Lung (tissue), 11 donors: ENCODE measurements at regions not wholly inside any gene's neighbourhood (a gene's known extent, or its start where the extent isn't known, plus 50 kb on each side); places are given as distances from the start of the nearest gene placed in this dataset.

ENCODE experiments used
- ATAC-seq: fragments of 200-7000 bp; cut with Tn5 transposase; one replicate; pipeline ENCODE4 v1.9.1; 2020; ENCODE audit warnings: moderate number of reproducible peaks; ENCODE audit not compliant: insufficient read depth, low FRiP score
- DNase-seq, 3 donors: peaks; one replicate each; pipeline ENCODE4 v3.0.0-alpha.2; 2013 to 2017
- H3K27ac ChIP-seq, 2 donors: one replicate each; pipeline ENCODE4 v1.5.1; 2013; ENCODE audit warnings: mild to moderate bottlenecking in 2 of 2, moderate library complexity in 2 of 2, control low read depth in 1 of 2, inconsistent platforms in 1 of 2, low read depth in 1 of 2, low read length in 1 of 2
- H3K27me3 ChIP-seq, 3 donors: one replicate each; pipeline ENCODE4 v1.5.1; 2013; ENCODE audit warnings: low read length in 2 of 3; ENCODE audit not compliant: control insufficient read depth in 3 of 3, insufficient read depth in 3 of 3
- H3K36me3 ChIP-seq, 4 donors: one replicate each; pipeline ENCODE4 v1.5.1; 2013; ENCODE audit warnings: low read length in 4 of 4, mild to moderate bottlenecking in 1 of 4, moderate library complexity in 1 of 4; ENCODE audit not compliant: control insufficient read depth in 4 of 4, insufficient read depth in 4 of 4
- H3K4me1 ChIP-seq, 5 donors: one replicate each; pipeline ENCODE4 v1.5.1; 2013; ENCODE audit warnings: low read length in 5 of 5, mild to moderate bottlenecking in 2 of 5, moderate library complexity in 1 of 5; ENCODE audit not compliant: control insufficient read depth in 5 of 5, insufficient read depth in 5 of 5
- H3K4me3 ChIP-seq: one replicate; pipeline ENCODE4 v1.5.1; 2013; ENCODE audit warnings: mild to moderate bottlenecking, control low read depth, moderate library complexity
- H3K9ac ChIP-seq, 2 donors: one replicate each; pipeline ENCODE4 v1.5.1; 2013; ENCODE audit warnings: low read length in 2 of 2, control low read depth in 1 of 2; ENCODE audit not compliant: insufficient read depth in 1 of 2
- H3K9me3 ChIP-seq, 4 donors: one replicate each; pipeline ENCODE4 v1.5.1; 2013; ENCODE audit warnings: low read length in 3 of 4, mild to moderate bottlenecking in 1 of 4, moderate library complexity in 1 of 4; ENCODE audit not compliant: control insufficient read depth in 4 of 4, insufficient read depth in 3 of 4
- CTCF ChIP-seq: IDR thresholded peaks from 2 replicates; pipeline ENCODE4 v1.5.1; 2012; ENCODE audit warnings: mild to moderate bottlenecking; ENCODE audit errors: control extremely low read depth, extremely low read depth
- WGBS, 2 donors: extraction: QIAGEN DNeasy Blood & Tissue Kit; methylation state at CpG; one replicate each; pipeline ENCODE4 v1.1.7; 2013; 5-methylcytosine and 5-hydroxymethylcytosine counted together
- donor health status: control.
- donor health status: control.
- donor health status: Bipolar disorder and iron deficiency.
- donor health status: healthy.
- donor health status: DM: yes; HTN: yes; CAD: no.

GRCh38 chr14:40601063-40601462, 1005.6 kb upstream of the LRFN5 start:
- Histone ChIP-seq H3K27ac (no peak overlapping the region), H3K36me3 (no peaks in the 10 kb centered on the region), H3K9ac (no peak overlapping the region), H3K4me3 (no peak overlapping the region), H3K27me3 (no peaks in the 10 kb centered on the region), H3K4me1 (no peaks in the 10 kb centered on the region), H3K9me3 (no peaks in the 10 kb centered on the region)
- TF ChIP-seq CTCF = no peak
- no peak for DNase-seq
- no peak for ATAC-seq

- H3K9ac ChIP-seq = no peak overlapping the region
- H3K27ac ChIP-seq = no peak overlapping the region
- no peaks in the 10 kb centered on the region for H3K9me3 ChIP-seq
- no peak for DNase-seq
- no peaks in the 10 kb centered on the region for H3K36me3 ChIP-seq
- H3K27me3 ChIP-seq = no peaks in the 10 kb centered on the region
- no peak for TF ChIP-seq CTCF
- ATAC-seq = no peak
- H3K4me3 ChIP-seq = no peak overlapping the region
- H3K4me1 ChIP-seq = no peaks in the 10 kb centered on the region
Measured at GRCh38 chr14:40599725-40600124, 1007.0 kb upstream of the LRFN5 start.

- DNase-seq = no peak
- no peaks in the 10 kb centered on the region for H3K36me3 ChIP-seq
- 47 to 72% methylated on average over 3 of the region's 3 CpGs for WGBS, 2 donors
- no peak for ATAC-seq
- H3K9ac ChIP-seq = no peak overlapping the region
- H3K27ac ChIP-seq = no peak overlapping the region
- no peak for TF ChIP-seq CTCF
- no peaks in the 10 kb centered on the region for H3K27me3 ChIP-seq
- no peaks in the 10 kb centered on the region for H3K9me3 ChIP-seq
- no peak overlapping the region for H3K4me3 ChIP-seq
- no peaks in the 10 kb centered on the region for H3K4me1 ChIP-seq
Measured at GRCh38 chr14:40581264-40581663, 1025.4 kb upstream of the LRFN5 start.

- no peaks in the 10 kb centered on the region for H3K36me3 ChIP-seq
- no peak overlapping the region for H3K27ac ChIP-seq
- no peak overlapping the region for H3K9ac ChIP-seq
- no peak for ATAC-seq
- H3K9me3 ChIP-seq = no peaks in the 10 kb centered on the region
- DNase-seq = no peak
- 56 to 69% methylated on average over 4 of the region's 4 CpGs for WGBS, 2 donors
- no peak overlapping the region for H3K4me3 ChIP-seq
- H3K27me3 ChIP-seq = no peaks in the 10 kb centered on the region
- no peak for TF ChIP-seq CTCF
- H3K4me1 ChIP-seq = no peaks in the 10 kb centered on the region
Measured at GRCh38 chr14:40576880-40577478, 1029.7 kb upstream of the LRFN5 start.
